ENCODE measurements at regions not wholly inside any gene's neighbourhood (a gene's known extent, or its start where the extent isn't known, plus 50 kb on each side); places are given as distances from the start of the nearest gene placed in this dataset.

DNA sequence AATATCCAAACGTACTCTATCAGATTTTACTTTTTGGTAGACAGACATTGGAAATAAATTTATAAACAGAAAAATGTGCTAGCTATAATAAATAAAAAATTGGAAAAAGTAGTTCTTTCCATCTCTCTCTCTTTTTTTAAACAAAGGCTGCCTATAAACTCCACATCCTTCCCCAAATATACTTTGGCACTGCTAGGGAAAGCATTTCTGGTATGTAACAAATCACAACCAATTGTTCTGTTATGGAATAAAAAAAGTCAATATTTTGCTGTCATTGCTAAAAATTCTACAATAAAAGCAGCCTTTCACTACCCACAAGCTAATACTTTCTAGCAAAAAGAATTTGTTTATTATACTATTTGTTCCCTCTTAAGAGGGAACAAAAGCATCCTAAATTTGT lies 169.2 kb upstream of the TARS1 start:
- H4K20me1 ChIP-seq (ENCODE audit: insufficient read depth, low read length): no peaks in the 10 kb centered on the region
- H3K27me3 ChIP-seq (ENCODE audit: low read depth, low read length): no peaks in the 10 kb centered on the region
- H3K79me2 ChIP-seq (ENCODE audit: low read length): no peaks in the 10 kb centered on the region
- no peak overlapping the region for H2AFZ ChIP-seq (ENCODE audit: low read depth, low read length)
- H3K36me3 ChIP-seq (replicated peaks; ENCODE audit: low read depth, low read length): no peaks in the 10 kb centered on the region
- no peak overlapping the region for H3K4me2 ChIP-seq (ENCODE audit: low read length)
- no peaks in the 10 kb centered on the region for H3K4me1 ChIP-seq (ENCODE audit: low read length)
- no peak overlapping the region for H3K27ac ChIP-seq (ENCODE audit: low read length)
- TF ChIP-seq, protein P1, sequence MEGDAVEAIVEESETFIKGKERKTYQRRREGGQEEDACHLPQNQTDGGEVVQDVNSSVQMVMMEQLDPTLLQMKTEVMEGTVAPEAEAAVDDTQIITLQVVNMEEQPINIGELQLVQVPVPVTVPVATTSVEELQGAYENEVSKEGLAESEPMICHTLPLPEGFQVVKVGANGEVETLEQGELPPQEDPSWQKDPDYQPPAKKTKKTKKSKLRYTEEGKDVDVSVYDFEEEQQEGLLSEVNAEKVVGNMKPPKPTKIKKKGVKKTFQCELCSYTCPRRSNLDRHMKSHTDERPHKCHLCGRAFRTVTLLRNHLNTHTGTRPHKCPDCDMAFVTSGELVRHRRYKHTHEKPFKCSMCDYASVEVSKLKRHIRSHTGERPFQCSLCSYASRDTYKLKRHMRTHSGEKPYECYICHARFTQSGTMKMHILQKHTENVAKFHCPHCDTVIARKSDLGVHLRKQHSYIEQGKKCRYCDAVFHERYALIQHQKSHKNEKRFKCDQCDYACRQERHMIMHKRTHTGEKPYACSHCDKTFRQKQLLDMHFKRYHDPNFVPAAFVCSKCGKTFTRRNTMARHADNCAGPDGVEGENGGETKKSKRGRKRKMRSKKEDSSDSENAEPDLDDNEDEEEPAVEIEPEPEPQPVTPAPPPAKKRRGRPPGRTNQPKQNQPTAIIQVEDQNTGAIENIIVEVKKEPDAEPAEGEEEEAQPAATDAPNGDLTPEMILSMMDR (IDR thresholded peaks at IDR 0.05; ENCODE audit: low read depth, low read length): no peak
- TF ChIP-seq EZH2phosphoT487 (IDR thresholded peaks at IDR 0.05; ENCODE audit: low read depth): no peak
- no peak overlapping the region for H3K9ac ChIP-seq (ENCODE audit: low read length)
- no peaks in the 10 kb centered on the region for H3K9me3 ChIP-seq (ENCODE audit: insufficient read depth, low read length)
- H3K4me3 ChIP-seq (ENCODE audit: low read length): no peak overlapping the region

- Histone ChIP-seq H3K27me3 (ENCODE audit: low read depth, low read length) (no peaks in the 10 kb centered on the region), H3K9me3 (ENCODE audit: insufficient read depth, low read length) (no peaks in the 10 kb centered on the region), H3K36me3 (replicated peaks; ENCODE audit: low read depth, low read length) (no peaks in the 10 kb centered on the region), H3K4me3 (ENCODE audit: low read length) (no peak overlapping the region), H3K9ac (ENCODE audit: low read length) (no peak overlapping the region), H2AFZ (ENCODE audit: low read depth, low read length) (no peak overlapping the region), H3K79me2 (ENCODE audit: low read length) (no peaks in the 10 kb centered on the region), H3K4me2 (ENCODE audit: low read length) (no peak overlapping the region), H3K4me1 (ENCODE audit: low read length) (no peaks in the 10 kb centered on the region), H4K20me1 (ENCODE audit: insufficient read depth, low read length) (no peaks in the 10 kb centered on the region), H3K27ac (ENCODE audit: low read length) (no peak overlapping the region)
- TF ChIP-seq, protein P1 (IDR thresholded peaks at IDR 0.05; ENCODE audit: low read depth, low read length): no peak
- no peak for TF ChIP-seq EZH2phosphoT487 (IDR thresholded peaks at IDR 0.05; ENCODE audit: low read depth)
These were observed 168.5 kb upstream of the TARS1 start for GRCh38 chr5:33272288-33272687.

- no peaks in the 10 kb centered on the region for H3K79me2 ChIP-seq (ENCODE audit: low read length)
- no peak overlapping the region for H3K4me2 ChIP-seq (ENCODE audit: low read length)
- H3K9me3 ChIP-seq (ENCODE audit: insufficient read depth, low read length): no peaks in the 10 kb centered on the region
- no peaks in the 10 kb centered on the region for H3K36me3 ChIP-seq (replicated peaks; ENCODE audit: low read depth, low read length)
- no peak overlapping the region for H3K27ac ChIP-seq (ENCODE audit: low read length)
- no peak overlapping the region for H3K4me3 ChIP-seq (ENCODE audit: low read length)
- no peaks in the 10 kb centered on the region for H3K4me1 ChIP-seq (ENCODE audit: low read length)
- no peak overlapping the region for H3K9ac ChIP-seq (ENCODE audit: low read length)
- H3K27me3 ChIP-seq (ENCODE audit: low read depth, low read length): no peaks in the 10 kb centered on the region
- TF ChIP-seq EZH2phosphoT487 (IDR thresholded peaks at IDR 0.05; ENCODE audit: low read depth): no peak
- TF ChIP-seq, protein P1 (IDR thresholded peaks at IDR 0.05; ENCODE audit: low read depth, low read length): no peak
- no peaks in the 10 kb centered on the region for H4K20me1 ChIP-seq (ENCODE audit: insufficient read depth, low read length)
- H2AFZ ChIP-seq (ENCODE audit: low read depth, low read length): no peak overlapping the region
These were observed 166.8 kb upstream of the TARS1 start for GRCh38 chr5:33273985-33274384.

DNA sequence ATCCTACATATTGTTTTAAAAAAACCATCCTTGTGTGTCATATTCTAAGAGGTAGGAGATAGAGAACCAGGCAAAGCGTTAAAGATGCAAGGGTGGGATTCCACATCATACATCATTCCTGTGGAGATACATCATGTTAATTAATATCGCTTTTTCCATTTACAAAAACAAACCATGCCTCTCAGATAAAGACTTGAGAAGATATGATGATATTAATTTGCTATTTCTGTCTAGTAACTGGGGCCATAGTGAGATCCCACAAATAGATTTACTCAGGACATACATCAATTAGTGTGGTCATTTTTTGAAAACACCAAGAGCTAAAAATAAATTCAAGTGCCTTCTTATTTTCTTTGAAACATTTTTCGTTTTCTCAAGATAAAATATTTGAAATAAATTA lies 165.4 kb upstream of the TARS1 start:
- Histone ChIP-seq H3K4me2 (ENCODE audit: low read length) (no peak overlapping the region), H3K4me1 (ENCODE audit: low read length) (no peaks in the 10 kb centered on the region), H3K36me3 (replicated peaks; ENCODE audit: low read depth, low read length) (no peaks in the 10 kb centered on the region), H3K79me2 (ENCODE audit: low read length) (no peaks in the 10 kb centered on the region), H3K27me3 (ENCODE audit: low read depth, low read length) (no peaks in the 10 kb centered on the region), H2AFZ (ENCODE audit: low read depth, low read length) (no peak overlapping the region), H3K9me3 (ENCODE audit: insufficient read depth, low read length) (no peaks in the 10 kb centered on the region), H3K27ac (ENCODE audit: low read length) (no peak overlapping the region), H3K4me3 (ENCODE audit: low read length) (no peak overlapping the region), H3K9ac (ENCODE audit: low read length) (no peak overlapping the region), H4K20me1 (ENCODE audit: insufficient read depth, low read length) (no peaks in the 10 kb centered on the region)
- TF ChIP-seq EZH2phosphoT487 (IDR thresholded peaks at IDR 0.05; ENCODE audit: low read depth): no peak
- TF ChIP-seq, protein P1 (IDR thresholded peaks at IDR 0.05; ENCODE audit: low read depth, low read length): no peak
